ENCODE measurements at regions not wholly inside any gene's neighbourhood (a gene's known extent, or its start where the extent isn't known, plus 50 kb on each side); places are given as distances from the start of the nearest gene placed in this dataset.

DNA sequence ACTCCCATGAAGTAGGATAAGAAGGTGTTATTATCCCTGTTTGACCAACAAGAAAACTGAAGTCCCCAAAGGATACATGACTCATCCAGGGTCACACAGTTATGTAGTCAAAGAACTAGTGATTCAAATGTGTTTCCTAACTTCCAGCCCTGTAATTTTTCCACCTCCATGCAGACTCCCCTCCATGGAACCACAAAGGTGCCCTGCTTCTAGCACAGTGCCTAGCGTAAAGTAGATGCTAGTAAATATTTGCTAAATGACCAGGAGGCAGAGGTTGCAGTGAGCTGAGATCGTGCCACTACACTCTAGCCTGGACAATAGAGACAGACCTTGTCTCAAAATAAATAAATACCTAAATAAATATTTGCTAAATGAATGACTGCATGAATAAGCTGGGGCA is 55.8 kb downstream of the FRMPD3 start:
- TF ChIP-seq, protein P1, sequence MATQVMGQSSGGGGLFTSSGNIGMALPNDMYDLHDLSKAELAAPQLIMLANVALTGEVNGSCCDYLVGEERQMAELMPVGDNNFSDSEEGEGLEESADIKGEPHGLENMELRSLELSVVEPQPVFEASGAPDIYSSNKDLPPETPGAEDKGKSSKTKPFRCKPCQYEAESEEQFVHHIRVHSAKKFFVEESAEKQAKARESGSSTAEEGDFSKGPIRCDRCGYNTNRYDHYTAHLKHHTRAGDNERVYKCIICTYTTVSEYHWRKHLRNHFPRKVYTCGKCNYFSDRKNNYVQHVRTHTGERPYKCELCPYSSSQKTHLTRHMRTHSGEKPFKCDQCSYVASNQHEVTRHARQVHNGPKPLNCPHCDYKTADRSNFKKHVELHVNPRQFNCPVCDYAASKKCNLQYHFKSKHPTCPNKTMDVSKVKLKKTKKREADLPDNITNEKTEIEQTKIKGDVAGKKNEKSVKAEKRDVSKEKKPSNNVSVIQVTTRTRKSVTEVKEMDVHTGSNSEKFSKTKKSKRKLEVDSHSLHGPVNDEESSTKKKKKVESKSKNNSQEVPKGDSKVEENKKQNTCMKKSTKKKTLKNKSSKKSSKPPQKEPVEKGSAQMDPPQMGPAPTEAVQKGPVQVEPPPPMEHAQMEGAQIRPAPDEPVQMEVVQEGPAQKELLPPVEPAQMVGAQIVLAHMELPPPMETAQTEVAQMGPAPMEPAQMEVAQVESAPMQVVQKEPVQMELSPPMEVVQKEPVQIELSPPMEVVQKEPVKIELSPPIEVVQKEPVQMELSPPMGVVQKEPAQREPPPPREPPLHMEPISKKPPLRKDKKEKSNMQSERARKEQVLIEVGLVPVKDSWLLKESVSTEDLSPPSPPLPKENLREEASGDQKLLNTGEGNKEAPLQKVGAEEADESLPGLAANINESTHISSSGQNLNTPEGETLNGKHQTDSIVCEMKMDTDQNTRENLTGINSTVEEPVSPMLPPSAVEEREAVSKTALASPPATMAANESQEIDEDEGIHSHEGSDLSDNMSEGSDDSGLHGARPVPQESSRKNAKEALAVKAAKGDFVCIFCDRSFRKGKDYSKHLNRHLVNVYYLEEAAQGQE (IDR thresholded peaks at IDR 0.05; ENCODE audit: unreplicated experiment) = no peak
- TF ChIP-seq, protein P2, sequence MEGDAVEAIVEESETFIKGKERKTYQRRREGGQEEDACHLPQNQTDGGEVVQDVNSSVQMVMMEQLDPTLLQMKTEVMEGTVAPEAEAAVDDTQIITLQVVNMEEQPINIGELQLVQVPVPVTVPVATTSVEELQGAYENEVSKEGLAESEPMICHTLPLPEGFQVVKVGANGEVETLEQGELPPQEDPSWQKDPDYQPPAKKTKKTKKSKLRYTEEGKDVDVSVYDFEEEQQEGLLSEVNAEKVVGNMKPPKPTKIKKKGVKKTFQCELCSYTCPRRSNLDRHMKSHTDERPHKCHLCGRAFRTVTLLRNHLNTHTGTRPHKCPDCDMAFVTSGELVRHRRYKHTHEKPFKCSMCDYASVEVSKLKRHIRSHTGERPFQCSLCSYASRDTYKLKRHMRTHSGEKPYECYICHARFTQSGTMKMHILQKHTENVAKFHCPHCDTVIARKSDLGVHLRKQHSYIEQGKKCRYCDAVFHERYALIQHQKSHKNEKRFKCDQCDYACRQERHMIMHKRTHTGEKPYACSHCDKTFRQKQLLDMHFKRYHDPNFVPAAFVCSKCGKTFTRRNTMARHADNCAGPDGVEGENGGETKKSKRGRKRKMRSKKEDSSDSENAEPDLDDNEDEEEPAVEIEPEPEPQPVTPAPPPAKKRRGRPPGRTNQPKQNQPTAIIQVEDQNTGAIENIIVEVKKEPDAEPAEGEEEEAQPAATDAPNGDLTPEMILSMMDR (conservative IDR thresholded peaks at IDR 0.05; ENCODE audit: low read depth in 2 of 2) = no peak
- TF ChIP-seq EZH2phosphoT487 (IDR thresholded peaks at IDR 0.05; ENCODE audit: unreplicated experiment) (no peak), POLR2AphosphoS5 (IDR thresholded peaks at IDR 0.05; ENCODE audit: low read depth) (no peak)
